Vagina (tissue), 2 donors: ENCODE measurements at regions not wholly inside any gene's neighbourhood (a gene's known extent, or its start where the extent isn't known, plus 50 kb on each side); places are given as distances from the start of the nearest gene placed in this dataset.

Experiments
- POLR2A ChIP-seq, 2 donors: fragments of 450-650 bp; IDR thresholded peaks; one replicate each; pipeline ENCODE4 v1.6.1; 2017; ENCODE audit warnings: antibody characterized with exemption in 2 of 2, mild to moderate bottlenecking in 2 of 2, moderate library complexity in 2 of 2
- POLR2AphosphoS5 ChIP-seq, 2 donors: sonication (generic); formaldehyde crosslinking; IDR thresholded peaks; one replicate each; pipeline ENCODE4 v1.9.0; 2017; ENCODE audit warnings: antibody characterized with exemption in 2 of 2, mild to moderate bottlenecking in 2 of 2, low read depth in 1 of 2; ENCODE audit not compliant: insufficient read depth in 1 of 2
- TF ChIP-seq, protein P1 (sequence below), 3 experiments: fragments of 450-650 bp in 2 of 3; fragments of 200-600 bp in 1 of 3; sonication (generic) in 1 of 3; IDR thresholded peaks; one replicate each; pipeline ENCODE4 v1.5.1; 2017 to 2019; ENCODE audit warnings: antibody characterized with exemption in 3 of 3, mild to moderate bottlenecking in 2 of 3, moderate library complexity in 2 of 3

DNA sequence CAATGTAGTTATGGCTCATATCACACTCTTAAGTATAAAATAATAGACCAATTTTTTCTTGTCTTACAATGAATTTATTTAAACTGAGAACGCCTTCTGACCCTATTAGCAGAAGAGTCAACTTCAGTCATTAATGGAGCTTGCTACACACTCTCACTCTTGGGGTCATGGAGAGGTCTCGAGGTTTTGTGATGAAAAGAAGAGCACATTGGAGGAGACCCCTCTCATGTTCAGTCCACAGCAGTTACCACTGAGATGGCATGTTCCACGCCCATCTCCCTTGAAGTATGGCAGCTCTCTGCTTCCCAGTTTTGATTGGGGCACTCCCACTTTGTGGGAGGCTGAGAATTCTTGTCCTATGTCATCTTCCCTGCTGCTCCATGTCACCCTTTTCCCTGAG, 266.4 kb downstream of the RPS29 start:
- no peak for TF ChIP-seq POLR2A (IDR thresholded peaks at IDR 0.05)
- TF ChIP-seq, protein P1, sequence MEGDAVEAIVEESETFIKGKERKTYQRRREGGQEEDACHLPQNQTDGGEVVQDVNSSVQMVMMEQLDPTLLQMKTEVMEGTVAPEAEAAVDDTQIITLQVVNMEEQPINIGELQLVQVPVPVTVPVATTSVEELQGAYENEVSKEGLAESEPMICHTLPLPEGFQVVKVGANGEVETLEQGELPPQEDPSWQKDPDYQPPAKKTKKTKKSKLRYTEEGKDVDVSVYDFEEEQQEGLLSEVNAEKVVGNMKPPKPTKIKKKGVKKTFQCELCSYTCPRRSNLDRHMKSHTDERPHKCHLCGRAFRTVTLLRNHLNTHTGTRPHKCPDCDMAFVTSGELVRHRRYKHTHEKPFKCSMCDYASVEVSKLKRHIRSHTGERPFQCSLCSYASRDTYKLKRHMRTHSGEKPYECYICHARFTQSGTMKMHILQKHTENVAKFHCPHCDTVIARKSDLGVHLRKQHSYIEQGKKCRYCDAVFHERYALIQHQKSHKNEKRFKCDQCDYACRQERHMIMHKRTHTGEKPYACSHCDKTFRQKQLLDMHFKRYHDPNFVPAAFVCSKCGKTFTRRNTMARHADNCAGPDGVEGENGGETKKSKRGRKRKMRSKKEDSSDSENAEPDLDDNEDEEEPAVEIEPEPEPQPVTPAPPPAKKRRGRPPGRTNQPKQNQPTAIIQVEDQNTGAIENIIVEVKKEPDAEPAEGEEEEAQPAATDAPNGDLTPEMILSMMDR (IDR thresholded peaks at IDR 0.05), result no peak
- no peak for TF ChIP-seq POLR2AphosphoS5 (IDR thresholded peaks at IDR 0.05; ENCODE audit: insufficient read depth in 1 of 2, low read depth in 1 of 2)
